Hematopoietic multipotent progenitor cell treated with erythropoietin and hydrocortisone succinate and interleukin-3 and kit ligand, for 4 days (in vitro differentiated cells): ENCODE measurements at regions not wholly inside any gene's neighbourhood (a gene's known extent, or its start where the extent isn't known, plus 50 kb on each side); places are given as distances from the start of the nearest gene placed in this dataset.
"Not testable (repeated sequence)": the region's sequence is repeated elsewhere in the genome, so short reads cannot be mapped to it uniquely, and the experiment has no call there.

ENCODE experiments used
- DNase-seq: peaks from one replicate; pipeline ENCODE4 v3.0.0-alpha.2; 2015

DNA sequence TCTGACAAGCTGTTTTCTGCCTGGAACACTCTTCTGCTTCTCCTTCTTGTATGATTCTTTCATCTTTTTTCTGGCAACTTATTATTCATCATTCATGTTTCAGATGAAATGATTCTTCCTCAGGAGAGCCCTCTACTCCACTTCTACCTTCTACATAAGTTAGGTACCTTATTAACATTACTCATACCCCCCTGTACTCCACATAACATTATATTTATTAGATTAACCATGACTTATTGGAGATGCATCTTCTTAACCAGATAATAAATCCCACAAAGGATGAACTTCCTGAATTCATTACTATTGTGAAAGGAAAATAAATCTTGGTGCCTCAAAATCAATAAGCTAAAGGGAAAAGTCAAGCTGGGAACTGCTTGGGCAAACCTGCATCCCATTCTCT lies 1636.5 kb upstream of the FLRT2 start:
- no peak for DNase-seq

DNA sequence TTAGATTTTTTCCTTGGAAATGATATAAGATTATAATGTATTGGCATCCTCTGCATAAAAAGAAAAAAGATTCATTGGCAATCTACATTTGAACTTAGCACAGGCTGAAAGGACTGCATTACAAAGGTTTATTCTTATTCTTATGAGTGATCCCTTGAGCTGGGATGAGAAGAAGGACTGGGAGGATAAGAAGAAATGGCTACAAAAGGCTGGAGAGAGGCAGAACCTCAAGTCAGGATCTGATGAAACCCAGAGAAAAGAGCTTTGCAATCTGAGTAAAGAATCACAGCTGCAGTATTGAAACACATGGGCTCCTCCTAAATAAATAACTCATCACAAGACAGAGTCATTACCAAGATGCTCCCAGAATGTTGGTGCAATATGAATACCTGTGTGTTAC lies 1635.4 kb upstream of the FLRT2 start:
- DNase-seq, result no peak

DNA sequence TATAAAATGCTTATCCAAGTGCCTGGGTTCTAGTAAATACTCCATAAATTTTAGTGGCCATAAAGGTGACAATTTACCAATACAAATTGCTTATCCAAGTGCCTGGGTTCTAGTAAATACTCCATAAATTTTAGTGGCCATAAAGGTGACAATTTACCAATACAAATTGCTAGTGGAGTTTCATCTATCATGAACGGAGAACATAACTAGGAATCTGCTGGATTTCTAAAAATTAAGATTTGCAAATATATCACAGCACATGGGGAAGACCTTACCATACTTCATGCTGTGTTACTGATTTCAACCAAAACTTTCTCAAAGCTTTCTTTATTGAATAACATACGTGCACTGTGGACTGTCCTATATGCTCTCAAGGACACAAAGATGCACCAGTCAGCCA lies 1631.4 kb upstream of the FLRT2 start:
- DNase-seq, result not testable (repeated sequence)

DNA sequence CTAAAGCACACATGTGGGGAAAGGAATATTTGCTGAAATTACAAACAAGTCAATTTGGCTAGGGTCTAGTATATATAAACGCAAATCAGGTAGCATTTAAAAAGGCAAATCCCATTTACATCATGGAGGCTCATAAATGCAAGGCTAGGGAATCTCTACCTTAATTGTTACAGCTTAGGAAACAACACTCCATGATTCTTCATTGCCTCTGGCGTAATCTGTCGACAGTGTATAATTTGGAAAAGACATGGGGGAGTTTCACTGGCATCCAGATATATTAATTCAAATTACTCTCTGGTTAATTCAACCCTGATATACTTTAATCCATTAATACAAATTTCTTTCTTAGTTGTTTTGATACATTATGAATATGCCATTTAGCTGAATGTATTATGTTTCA lies 1630.2 kb upstream of the FLRT2 start:
- no peak for DNase-seq

DNA sequence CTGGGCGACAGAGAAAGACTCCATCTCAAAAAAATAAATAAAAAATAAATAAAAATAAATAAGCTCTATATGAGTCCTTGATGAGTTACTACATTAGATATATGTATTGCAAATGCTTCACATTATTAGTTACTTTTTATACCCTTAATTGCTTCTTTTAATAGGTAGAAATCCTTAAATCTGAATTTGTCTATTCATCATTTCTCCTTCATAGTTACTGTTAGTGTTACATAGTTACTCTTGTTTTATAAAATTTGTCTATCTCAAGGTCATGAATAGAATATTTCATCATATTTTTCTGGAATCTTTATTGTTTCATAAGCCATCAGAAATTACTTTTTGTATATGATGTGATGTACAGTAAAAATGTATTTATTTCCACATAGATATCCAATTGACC lies 1624.8 kb upstream of the FLRT2 start:
- no peak for DNase-seq

DNA sequence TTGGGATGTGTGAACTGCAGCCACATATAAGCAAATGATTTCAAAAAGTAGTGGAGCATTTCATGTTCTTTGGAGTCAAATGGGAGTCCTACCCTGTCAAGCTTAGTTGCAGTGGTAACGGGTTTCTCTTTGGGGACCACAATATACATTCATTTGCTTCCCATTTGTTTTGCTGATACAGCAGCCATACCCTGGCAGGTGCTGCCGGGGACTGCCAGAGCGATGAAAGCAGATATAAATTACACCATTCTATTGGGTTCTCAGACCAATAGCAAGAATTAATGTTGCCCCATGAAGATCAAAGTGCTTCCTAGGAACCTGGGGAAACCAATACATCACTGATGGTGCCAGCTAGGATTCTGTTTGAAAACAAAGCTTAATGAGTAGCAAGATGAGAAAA lies 1621.5 kb upstream of the FLRT2 start:
- no peak for DNase-seq

DNA sequence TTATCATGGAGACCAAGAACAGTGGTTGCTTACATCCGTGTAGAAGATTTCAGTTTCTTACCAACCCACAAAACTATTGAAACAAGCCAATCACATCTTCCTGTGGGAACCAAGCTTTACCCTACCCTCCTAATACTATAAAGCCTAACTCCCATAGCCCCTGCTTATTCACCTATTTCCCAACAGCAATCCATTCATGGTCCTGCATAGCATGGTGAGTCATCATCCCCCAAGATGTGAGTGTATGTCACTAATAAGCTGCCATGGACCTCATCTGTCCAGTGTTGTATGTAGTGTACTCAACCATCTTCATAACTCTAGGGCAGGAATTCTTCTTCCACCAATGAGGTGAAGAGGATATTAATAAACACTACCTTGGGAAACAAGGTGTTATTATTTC lies 1620.4 kb upstream of the FLRT2 start:
- DNase-seq, result no peak

DNA sequence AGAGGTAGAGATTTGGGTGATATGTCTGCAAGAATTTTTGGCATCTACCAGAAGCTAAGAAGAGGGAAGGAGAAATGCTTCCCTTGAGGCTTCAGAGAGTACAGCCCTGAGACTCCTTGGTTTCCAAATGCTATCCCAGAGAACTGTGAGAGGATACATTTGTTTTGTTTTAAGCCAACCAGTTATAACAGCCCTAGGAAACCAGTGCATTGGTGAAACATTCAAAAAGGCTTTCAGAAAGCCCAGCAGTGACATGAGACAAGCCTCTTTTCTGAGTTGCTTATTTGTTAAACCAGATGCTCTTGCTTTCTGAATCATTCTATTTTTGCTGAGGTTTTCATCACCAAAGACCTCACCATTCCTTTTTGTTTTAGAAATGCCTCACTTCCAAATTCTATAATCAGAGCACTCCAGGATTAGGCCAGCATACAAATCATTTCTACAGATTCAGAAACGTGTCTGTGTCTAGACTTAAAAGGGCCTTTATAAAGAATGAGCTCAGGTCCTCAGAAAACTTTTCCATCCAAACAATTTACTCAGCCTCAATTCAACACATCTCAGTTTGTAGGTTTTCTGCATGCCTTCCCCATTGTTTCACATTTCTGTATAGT lies 1617.8 kb upstream of the FLRT2 start:
- DNase-seq, result no peak

DNA sequence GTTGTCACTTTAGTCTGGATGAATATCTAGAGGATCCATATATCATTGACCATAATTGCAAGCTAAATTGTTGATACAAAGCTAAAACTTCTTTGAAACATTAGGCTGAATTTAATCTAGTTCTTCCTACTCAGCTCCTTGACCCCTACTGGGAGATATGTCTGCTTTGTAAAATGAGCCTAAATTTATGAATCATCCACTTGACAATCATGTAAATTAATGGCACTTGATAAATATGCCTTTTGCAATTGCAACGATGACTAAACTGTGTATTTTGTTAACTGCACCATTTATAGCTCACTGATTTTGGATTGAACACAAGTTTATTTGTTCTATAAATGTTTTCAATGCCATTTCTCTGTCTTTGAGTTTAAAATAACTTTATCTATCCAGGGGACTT lies 1616.5 kb upstream of the FLRT2 start:
- DNase-seq, result no peak

DNA sequence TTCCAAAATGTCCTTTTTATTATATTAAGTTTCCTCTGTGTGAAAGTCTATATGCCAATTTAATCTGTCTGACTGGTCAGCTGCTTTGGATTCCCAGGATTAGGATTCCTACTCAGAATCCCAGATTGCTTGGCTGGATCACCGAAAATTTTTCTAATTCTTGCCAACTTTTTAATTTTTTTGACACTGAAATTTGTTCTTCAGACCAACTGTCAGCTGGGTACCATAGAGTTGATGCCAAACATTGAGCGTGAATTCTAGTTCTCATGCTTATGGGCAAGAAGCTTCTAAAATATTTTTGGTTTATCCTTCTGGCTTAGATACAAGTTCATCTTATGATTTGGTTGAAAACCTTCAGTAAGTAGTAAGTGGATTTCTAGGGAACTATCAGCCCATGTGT lies 1611.4 kb upstream of the FLRT2 start:
- DNase-seq, result no peak

DNA sequence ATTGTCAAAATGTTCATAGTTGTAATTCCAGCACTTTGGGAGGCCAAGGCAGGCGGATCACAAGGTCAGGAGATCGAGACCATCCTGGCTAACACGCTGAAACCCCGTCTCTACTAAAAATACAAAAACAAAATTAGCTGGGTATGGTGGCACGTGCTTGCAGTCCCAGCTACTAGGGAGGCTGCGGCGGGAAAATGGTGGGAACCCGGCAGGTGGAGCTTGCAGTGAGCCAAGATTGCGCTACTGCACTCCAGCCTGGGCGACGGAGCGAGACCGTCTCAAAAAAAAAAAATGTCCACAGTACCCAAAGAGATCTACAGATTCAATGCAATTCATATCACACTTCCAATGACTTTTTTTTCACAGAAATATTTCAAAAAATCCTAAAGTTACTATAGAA lies 1610.3 kb upstream of the FLRT2 start:
- DNase-seq, result not testable (repeated sequence)

DNA sequence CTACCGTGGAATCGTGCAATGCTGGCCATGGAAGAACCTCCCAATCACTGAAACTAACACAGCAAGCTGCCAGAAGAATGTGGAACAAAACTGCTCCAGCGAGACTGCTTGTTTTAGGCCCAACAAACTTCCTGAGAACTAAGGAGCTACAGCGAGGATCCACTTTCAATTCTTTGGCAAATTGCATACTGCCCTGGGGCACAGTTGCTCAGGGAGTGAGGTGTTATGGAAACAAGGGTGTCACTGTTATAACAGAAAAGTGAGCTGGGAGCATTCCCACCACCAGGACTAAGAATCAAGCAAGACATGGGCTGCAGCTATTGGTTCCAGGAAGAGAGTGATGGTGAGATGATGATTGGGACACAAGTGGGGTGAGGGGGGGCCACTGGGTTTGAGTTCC lies 1606.1 kb upstream of the FLRT2 start:
- DNase-seq, result no peak

DNA sequence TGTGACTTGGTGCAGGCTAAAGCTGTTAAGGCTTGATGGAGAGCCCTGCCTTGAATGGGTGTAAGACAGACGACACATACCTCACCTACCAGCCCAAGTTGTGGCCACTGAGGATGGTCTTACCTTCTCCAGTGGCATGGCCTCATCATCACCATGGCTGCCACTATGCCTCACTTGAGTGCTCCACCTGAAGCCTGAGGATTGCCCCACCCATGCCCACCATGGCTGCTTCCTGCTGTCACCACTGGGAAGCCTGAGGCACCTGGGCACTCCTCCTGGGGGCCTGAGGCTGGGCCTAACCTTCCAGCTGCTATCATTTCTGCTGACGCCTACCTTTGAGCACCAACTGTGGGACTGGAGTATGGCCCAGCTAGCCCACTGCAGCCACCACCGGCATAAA lies 1605.7 kb upstream of the FLRT2 start:
- DNase-seq, result no peak

DNA sequence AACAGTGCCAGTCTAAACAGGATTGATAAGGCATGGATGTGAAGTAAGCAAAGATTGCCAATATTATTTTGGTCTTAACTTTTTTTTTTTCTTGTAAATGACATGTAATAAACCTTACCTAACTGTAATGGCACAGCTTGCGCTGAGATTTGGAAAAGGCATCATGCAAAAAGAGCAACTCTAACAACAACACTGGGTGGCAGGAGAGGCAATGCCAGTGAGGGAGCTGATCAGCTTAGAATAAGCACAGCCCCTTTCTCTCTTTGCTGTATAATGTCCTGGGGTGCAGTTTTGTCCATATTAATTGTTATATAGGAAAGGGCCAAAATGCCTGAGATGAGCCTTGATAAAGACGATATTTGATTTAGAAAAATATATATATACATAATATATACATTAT lies 1589.7 kb upstream of the FLRT2 start:
- no peak for DNase-seq

DNA sequence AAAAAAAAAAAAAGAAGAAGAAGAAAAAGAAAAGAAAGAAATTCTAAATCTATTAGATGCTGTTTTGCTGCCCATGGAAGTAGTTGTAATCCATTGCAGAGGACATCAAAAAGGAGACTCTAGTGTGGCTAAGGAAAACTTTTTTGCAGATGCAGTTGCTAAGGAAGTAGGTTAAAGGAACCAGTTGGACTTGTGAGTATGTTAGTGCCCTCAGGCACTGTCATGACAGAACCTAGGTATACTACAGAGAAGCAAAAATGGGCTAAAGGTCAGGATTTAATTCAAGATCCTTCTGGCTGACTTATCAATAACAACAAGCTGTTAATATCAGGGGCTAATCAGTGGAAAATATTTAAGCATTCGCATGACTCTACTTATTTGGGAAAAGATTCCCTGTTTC lies 1571.6 kb upstream of the FLRT2 start:
- DNase-seq, result no peak

DNA sequence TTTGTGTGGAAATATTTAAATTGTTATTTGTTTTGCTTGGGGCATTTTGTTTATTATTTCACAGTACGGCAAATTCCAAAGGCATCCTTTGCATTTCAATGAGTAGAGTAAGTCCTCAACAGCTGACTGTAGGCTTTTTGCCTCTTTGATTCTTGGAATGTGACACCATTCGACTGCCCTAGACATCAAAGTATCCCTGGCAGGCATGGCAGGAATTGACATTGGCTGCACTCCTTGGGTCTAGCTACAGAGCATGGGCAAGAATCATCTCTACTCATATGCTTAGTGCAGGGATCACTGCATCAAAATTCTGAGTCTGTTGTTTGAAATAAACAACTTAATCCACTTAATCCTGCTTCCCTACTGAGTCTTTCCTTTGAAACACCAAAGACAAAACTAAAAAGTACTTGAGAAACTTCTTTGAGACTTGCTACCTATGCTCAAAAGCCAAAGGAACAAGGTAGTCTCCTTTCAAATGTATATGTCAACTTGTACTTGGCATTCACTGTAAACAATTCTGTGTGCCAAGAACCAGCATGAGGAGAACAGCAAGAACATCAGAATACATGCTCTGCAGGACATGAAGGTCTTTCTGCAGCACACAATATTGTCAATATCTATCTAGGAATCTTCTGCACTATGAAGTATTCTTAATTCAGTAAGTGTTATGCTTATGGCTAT lies 1569.0 kb upstream of the FLRT2 start:
- DNase-seq, result no peak

DNA sequence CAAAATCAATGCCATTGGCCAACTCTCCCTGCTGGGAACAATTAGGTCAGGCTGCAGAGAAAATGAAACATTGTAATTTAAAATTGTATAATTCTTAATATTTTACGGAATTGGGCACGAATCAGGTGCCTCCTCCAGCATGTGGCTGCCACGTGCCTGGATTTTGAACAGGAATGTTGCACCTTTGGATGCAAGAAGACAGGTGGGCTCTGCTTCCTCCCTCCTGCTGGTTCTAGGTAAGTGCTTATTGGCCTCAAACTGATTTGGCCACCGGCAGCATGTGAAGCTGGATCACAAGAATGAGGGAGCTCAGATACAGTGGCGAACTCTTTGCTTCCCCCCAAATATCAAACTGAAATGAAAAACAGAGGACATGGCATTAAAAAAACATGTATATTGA lies 1559.9 kb upstream of the FLRT2 start:
- DNase-seq, result no peak

DNA sequence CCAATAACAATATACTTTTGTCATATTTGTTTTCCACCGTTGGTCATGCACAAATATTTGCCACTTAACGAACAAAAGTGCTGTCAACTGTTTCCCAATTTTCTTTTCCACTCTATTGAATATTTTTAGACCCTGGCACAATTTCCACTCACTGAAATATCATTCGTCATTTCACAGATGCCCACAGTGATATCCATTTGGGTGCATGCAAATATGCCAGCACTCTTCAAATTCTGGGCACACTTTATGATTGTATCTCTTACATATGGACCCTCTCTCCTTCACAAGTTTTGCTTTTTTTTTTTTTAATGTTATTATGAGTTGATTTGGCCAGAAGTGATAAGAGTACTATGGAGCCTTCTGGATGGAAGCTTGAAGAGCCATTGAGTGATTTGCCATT lies 1557.3 kb upstream of the FLRT2 start:
- DNase-seq, result no peak

DNA sequence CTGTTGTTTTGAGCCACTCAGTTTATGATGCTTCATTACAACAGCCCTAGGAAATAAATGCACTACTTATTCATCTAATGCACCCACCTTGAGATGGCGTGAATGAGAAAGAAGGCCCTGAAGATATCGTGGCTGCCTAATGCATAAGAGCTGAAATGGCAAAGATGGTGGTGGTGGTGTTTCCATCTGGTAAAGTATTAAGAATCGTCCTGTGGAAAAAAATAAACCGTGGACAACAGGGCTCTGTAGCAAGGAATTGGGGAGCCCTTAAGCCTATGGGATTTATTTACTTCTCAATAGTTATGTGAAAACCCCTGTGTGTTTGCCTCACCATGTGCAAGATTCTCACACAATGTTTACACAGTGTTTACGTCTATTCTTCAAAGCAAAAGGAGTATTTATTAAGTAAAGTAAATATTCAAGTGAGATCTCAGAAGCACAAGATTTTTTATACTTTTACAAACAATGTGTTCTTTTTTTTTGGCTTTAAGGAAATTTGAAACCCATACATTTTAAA lies 1555.2 kb upstream of the FLRT2 start:
- no peak for DNase-seq

DNA sequence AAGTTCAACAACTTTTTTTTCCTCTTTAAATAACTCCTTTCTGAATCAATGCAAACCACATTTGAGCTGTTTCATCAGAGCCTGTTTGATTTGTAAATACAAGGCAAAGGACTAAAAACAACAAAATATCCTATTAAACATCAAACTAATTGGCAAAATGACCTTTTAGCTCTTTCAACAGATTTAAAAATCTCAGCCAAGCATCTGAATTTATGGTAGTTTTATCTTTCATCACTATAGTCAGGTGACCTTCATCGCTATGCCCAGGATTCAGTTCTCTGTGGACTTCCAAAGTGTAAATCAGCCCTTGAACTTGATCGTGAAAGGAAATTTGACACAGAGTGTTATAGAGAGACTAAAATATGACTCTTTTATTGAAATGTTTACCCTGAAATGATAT lies 1554.5 kb upstream of the FLRT2 start:
- DNase-seq, result no peak

DNA sequence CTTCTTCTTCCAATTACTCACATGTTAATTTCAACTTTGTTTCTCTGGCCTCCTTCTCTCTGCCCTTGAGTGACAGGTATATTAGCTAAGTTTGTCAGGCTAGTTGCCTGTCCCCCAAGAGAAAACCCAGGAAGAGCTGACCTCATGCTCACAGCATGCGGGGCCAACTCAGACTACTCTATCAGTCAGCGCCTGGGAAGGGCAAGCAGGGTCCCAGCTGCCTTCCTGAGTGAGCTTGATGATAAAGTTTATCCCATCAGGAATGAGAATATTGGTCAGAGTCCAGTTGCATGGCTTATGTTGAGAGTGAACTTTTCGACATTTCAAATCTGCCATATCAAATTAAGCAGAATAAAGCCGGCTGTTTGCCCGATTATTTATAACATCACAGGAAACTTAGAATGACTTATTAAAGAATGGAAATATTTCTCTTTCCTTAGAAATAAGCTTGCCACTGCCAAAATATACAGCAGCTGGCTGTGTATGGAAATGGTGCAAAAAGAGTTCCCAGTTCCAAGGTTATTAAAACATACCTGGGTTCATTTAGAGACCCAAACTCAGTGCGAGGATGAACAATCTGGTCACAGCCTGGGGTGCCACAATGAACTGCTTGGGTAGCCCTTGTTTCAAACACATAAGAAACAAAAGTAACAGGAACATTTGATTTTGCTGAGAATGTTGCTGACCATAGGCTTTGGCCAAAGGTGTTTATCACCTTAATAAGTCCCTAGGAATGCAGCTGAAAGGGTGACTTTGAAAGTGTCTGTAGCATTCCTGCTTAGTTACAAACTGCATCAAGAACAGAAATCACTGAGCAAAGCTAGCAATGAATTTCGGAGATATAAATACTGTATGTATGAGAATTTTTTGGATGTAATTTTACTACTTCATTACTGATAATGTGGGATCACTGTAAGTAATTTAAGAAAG lies 1553.8 kb upstream of the FLRT2 start:
- DNase-seq, result no peak

DNA sequence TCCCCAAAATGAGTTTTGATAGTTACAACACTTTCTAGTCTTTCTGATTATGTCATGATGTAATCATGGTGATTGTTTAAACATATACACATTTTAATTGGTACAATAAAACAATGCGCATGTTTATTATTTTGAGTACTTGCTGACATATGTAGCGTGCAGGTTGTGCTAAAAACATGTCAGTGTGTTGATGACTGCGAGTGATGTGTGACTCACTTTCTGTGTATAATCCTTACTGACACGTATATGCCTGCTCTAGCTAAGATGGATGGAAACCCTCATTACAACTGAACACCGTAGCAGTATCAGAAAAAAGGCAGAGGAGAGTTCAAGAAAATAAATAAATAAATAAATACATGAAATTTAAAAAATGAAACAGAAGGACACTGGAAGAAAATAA lies 1552.4 kb upstream of the FLRT2 start:
- DNase-seq, result no peak

DNA sequence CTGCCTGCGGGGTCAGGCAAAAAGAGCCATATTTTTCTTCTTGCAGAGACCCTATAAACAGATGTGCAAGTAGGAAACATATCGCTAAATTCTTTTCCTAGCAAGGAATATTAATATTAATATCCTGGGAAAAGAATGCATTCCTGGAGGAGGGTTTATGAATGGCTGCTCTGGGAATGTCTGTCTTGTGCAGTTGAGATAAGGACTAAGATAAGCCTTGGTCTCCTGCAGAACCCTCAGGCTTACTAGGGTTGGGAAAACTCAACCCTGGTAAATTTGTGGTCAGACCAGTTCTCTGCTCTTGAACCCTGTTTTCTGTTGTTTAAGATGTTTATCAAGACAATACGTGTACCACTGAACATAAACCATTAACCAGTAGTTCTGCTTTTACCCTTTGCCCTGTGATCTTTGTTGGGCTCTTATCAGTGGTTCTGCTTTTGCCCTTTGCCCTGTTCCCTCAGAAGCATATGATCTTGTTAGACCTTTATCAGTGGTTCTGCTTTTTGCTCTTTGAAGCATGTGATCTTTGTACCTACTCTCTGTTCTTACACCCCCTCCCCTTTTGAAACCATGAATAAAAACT lies 1548.2 kb upstream of the FLRT2 start:
- DNase-seq, result peak; percentile 26

DNA sequence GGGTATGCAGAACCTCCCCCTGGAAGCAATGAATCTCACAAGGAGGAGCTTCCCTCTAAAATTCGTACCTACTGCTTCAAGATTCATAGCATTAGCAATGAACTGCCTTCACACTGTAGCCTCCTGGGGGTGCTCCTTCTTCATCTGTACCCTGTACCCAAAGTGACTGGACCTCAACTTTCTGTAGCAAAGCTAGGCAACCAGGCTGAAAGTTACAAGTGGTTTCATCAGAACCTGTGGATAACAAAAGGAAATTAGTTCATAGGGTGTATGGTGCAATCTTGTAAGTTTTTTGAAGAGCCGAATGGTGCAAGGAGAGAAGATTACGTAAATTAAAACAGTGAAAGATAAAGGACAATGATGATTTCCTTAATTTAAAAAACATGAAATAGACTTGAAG lies 1541.7 kb upstream of the FLRT2 start:
- DNase-seq, result peak; percentile 53
